ENCODE measurements at regions not wholly inside any gene's neighbourhood (a gene's known extent, or its start where the extent isn't known, plus 50 kb on each side); places are given as distances from the start of the nearest gene placed in this dataset.

- no peaks in the 10 kb centered on the region for H3K36me3 ChIP-seq (ENCODE audit: control insufficient read depth in 1 of 2, insufficient read depth in 2 of 2, low read length in 2 of 2)
- no peak overlapping the region for H3K4me3 ChIP-seq (ENCODE audit: low read depth in 1 of 2, low read length in 2 of 2)
- no peak overlapping the region for H3K27ac ChIP-seq (ENCODE audit: low read length)
- H3K4me1 ChIP-seq (ENCODE audit: control insufficient read depth in 1 of 2, insufficient read depth in 2 of 2, low read length in 2 of 2): no peaks in the 10 kb centered on the region
- no peaks in the 10 kb centered on the region for H3K27me3 ChIP-seq (ENCODE audit: low read depth, low read length)
- H3K9me3 ChIP-seq (ENCODE audit: control insufficient read depth in 1 of 2, low read length in 2 of 2): peaks cover 0 to 6% of the 10 kb centered on the region in 2 donors
These were observed 203.7 kb upstream of the TLE3 start for GRCh38 chr15:70301396-70301795.

- Histone ChIP-seq H3K27ac (ENCODE audit: low read length) (no peak overlapping the region), H3K27me3 (ENCODE audit: low read depth, low read length) (no peaks in the 10 kb centered on the region), H3K9me3 (ENCODE audit: control insufficient read depth in 1 of 2, low read length in 2 of 2) (peaks cover 0 to 6% of the 10 kb centered on the region in 2 donors), H3K36me3 (ENCODE audit: control insufficient read depth in 1 of 2, insufficient read depth in 2 of 2, low read length in 2 of 2) (no peaks in the 10 kb centered on the region), H3K4me3 (ENCODE audit: low read depth in 1 of 2, low read length in 2 of 2) (no peak overlapping the region), H3K4me1 (ENCODE audit: control insufficient read depth in 1 of 2, insufficient read depth in 2 of 2, low read length in 2 of 2) (no peaks in the 10 kb centered on the region)
These were observed 202.5 kb upstream of the TLE3 start for GRCh38 chr15:70299931-70300869.

- Histone ChIP-seq H3K9me3 (ENCODE audit: control insufficient read depth in 1 of 2, low read length in 2 of 2) (no peaks in the 10 kb centered on the region), H3K36me3 (ENCODE audit: control insufficient read depth in 1 of 2, insufficient read depth in 2 of 2, low read length in 2 of 2) (no peaks in the 10 kb centered on the region), H3K4me1 (ENCODE audit: control insufficient read depth in 1 of 2, insufficient read depth in 2 of 2, low read length in 2 of 2) (no peaks in the 10 kb centered on the region), H3K4me3 (ENCODE audit: low read depth in 1 of 2, low read length in 2 of 2) (no peak overlapping the region), H3K27me3 (ENCODE audit: low read depth, low read length) (no peaks in the 10 kb centered on the region), H3K27ac (ENCODE audit: low read length) (no peak overlapping the region)
These were observed 199.8 kb upstream of the TLE3 start for GRCh38 chr15:70297465-70298058.

- Histone ChIP-seq H3K9me3 (ENCODE audit: control insufficient read depth in 1 of 2, low read length in 2 of 2) (no peaks in the 10 kb centered on the region), H3K4me1 (ENCODE audit: control insufficient read depth in 1 of 2, insufficient read depth in 2 of 2, low read length in 2 of 2) (peaks cover 0 to 1% of the 10 kb centered on the region in 2 donors), H3K27me3 (ENCODE audit: low read depth, low read length) (no peaks in the 10 kb centered on the region), H3K36me3 (ENCODE audit: control insufficient read depth in 1 of 2, insufficient read depth in 2 of 2, low read length in 2 of 2) (no peaks in the 10 kb centered on the region), H3K27ac (ENCODE audit: low read length) (no peak overlapping the region), H3K4me3 (ENCODE audit: low read depth in 1 of 2, low read length in 2 of 2) (no peak overlapping the region)
These were observed 197.1 kb upstream of the TLE3 start for GRCh38 chr15:70294731-70295305.

- no peaks in the 10 kb centered on the region for H3K9me3 ChIP-seq (ENCODE audit: control insufficient read depth in 1 of 2, low read length in 2 of 2)
- no peaks in the 10 kb centered on the region for H3K36me3 ChIP-seq (ENCODE audit: control insufficient read depth in 1 of 2, insufficient read depth in 2 of 2, low read length in 2 of 2)
- H3K27ac ChIP-seq (ENCODE audit: low read length): no peak overlapping the region
- peaks cover 0 to 7% of the 10 kb centered on the region in 2 donors for H3K4me1 ChIP-seq (ENCODE audit: control insufficient read depth in 1 of 2, insufficient read depth in 2 of 2, low read length in 2 of 2)
- H3K4me3 ChIP-seq (ENCODE audit: low read depth in 1 of 2, low read length in 2 of 2): no peak overlapping the region
- H3K27me3 ChIP-seq (ENCODE audit: low read depth, low read length): no peaks in the 10 kb centered on the region
These were observed 196.1 kb upstream of the TLE3 start for GRCh38 chr15:70293591-70294470.

- no peaks in the 10 kb centered on the region for H3K36me3 ChIP-seq (ENCODE audit: control insufficient read depth in 1 of 2, insufficient read depth in 2 of 2, low read length in 2 of 2)
- H3K4me3 ChIP-seq (ENCODE audit: low read depth in 1 of 2, low read length in 2 of 2): no peak overlapping the region
- H3K27me3 ChIP-seq (ENCODE audit: low read depth, low read length): no peaks in the 10 kb centered on the region
- no peak overlapping the region for H3K27ac ChIP-seq (ENCODE audit: low read length)
- H3K4me1 ChIP-seq (ENCODE audit: control insufficient read depth in 1 of 2, insufficient read depth in 2 of 2, low read length in 2 of 2): peaks cover 0 to 7% of the 10 kb centered on the region in 2 donors
- no peaks in the 10 kb centered on the region for H3K9me3 ChIP-seq (ENCODE audit: control insufficient read depth in 1 of 2, low read length in 2 of 2)
These were observed 195.4 kb upstream of the TLE3 start for GRCh38 chr15:70293138-70293537.

- Histone ChIP-seq H3K36me3 (ENCODE audit: control insufficient read depth in 1 of 2, insufficient read depth in 2 of 2, low read length in 2 of 2) (no peaks in the 10 kb centered on the region), H3K27ac (ENCODE audit: low read length) (no peak overlapping the region), H3K4me1 (ENCODE audit: control insufficient read depth in 1 of 2, insufficient read depth in 2 of 2, low read length in 2 of 2) (peaks cover 0 to 7% of the 10 kb centered on the region in 2 donors), H3K9me3 (ENCODE audit: control insufficient read depth in 1 of 2, low read length in 2 of 2) (no peaks in the 10 kb centered on the region), H3K27me3 (ENCODE audit: low read depth, low read length) (no peaks in the 10 kb centered on the region), H3K4me3 (ENCODE audit: low read depth in 1 of 2, low read length in 2 of 2) (no peak overlapping the region)
These were observed 194.5 kb upstream of the TLE3 start for GRCh38 chr15:70292076-70292760.

- peaks cover 0 to 8% of the 10 kb centered on the region in 2 donors for H3K4me1 ChIP-seq (ENCODE audit: control insufficient read depth in 1 of 2, insufficient read depth in 2 of 2, low read length in 2 of 2)
- H3K9me3 ChIP-seq (ENCODE audit: control insufficient read depth in 1 of 2, low read length in 2 of 2): no peaks in the 10 kb centered on the region
These were observed 193.8 kb upstream of the TLE3 start for GRCh38 chr15:70291305-70292075.

GRCh38 chr15:70290708-70291107 lies 193.0 kb upstream of the TLE3 start:
- peaks cover 0 to 15% of the 10 kb centered on the region in 2 donors for H3K4me1 ChIP-seq (ENCODE audit: control insufficient read depth in 1 of 2, insufficient read depth in 2 of 2, low read length in 2 of 2)
- no peaks in the 10 kb centered on the region for H3K36me3 ChIP-seq (ENCODE audit: control insufficient read depth in 1 of 2, insufficient read depth in 2 of 2, low read length in 2 of 2)
- H3K9me3 ChIP-seq (ENCODE audit: control insufficient read depth in 1 of 2, low read length in 2 of 2): no peaks in the 10 kb centered on the region
- H3K4me3 ChIP-seq (ENCODE audit: low read depth in 1 of 2, low read length in 2 of 2): no peak overlapping the region
- H3K27ac ChIP-seq (ENCODE audit: low read length): no peak overlapping the region
- H3K27me3 ChIP-seq (ENCODE audit: low read depth, low read length): no peaks in the 10 kb centered on the region

More at GRCh38 chr15:70291305-70292075, 193.8 kb upstream of the TLE3 start:
- H3K4me3 ChIP-seq (ENCODE audit: low read depth in 1 of 2, low read length in 2 of 2): no peak overlapping the region
- H3K36me3 ChIP-seq (ENCODE audit: control insufficient read depth in 1 of 2, insufficient read depth in 2 of 2, low read length in 2 of 2): no peaks in the 10 kb centered on the region
- no peak overlapping the region for H3K27ac ChIP-seq (ENCODE audit: low read length)
- H3K27me3 ChIP-seq (ENCODE audit: low read depth, low read length): no peaks in the 10 kb centered on the region

Measured in muscle layer of duodenum (tissue), 2 donors.